ENCODE measurements at regions not wholly inside any gene's neighbourhood (a gene's known extent, or its start where the extent isn't known, plus 50 kb on each side); places are given as distances from the start of the nearest gene placed in this dataset.
"Not testable (repeated sequence)": the region's sequence is repeated elsewhere in the genome, so short reads cannot be mapped to it uniquely, and the experiment has no call there.

GRCh38 chr4:61004651-61005170, 195.4 kb upstream of the ADGRL3 start:
- TF ChIP-seq CTCF (IDR thresholded peaks at IDR 0.05; ENCODE audit: insufficient read depth, low read length, missing control alignments): no peak

GRCh38 chr4:61011051-61011450, 189.1 kb upstream of the ADGRL3 start:
- no peak for DNase-seq (ENCODE audit: low read depth, low spot score)
- TF ChIP-seq CTCF (IDR thresholded peaks at IDR 0.05; ENCODE audit: insufficient read depth, low read length, missing control alignments): no peak
- POLR2A ChIA-PET: no interaction called here
- CTCF ChIA-PET: no interaction called here
- no peak overlapping the region for H3K4me3 ChIP-seq (ENCODE audit: low read depth, low read length)

More at GRCh38 chr4:61004651-61005170, 195.4 kb upstream of the ADGRL3 start:
- ChIA-PET POLR2A (no interaction called here), CTCF (no interaction called here)
- H3K4me3 ChIP-seq (ENCODE audit: low read depth, low read length): no peak overlapping the region
- no peak for DNase-seq (ENCODE audit: low read depth, low spot score)

- H3K4me3 ChIP-seq (ENCODE audit: low read depth, low read length); POLR2A ChIA-PET; DNase-seq (ENCODE audit: low read depth, low spot score); CTCF ChIA-PET: not testable (repeated sequence)
Measured at GRCh38 chr4:61011936-61012335, 188.2 kb upstream of the ADGRL3 start.

- no peak overlapping the region for H3K4me3 ChIP-seq (ENCODE audit: low read depth, low read length)
- no peak for TF ChIP-seq CTCF (IDR thresholded peaks at IDR 0.05; ENCODE audit: insufficient read depth, low read length, missing control alignments)
- POLR2A ChIA-PET: no interaction called here
- CTCF ChIA-PET: no interaction called here
- DNase-seq (ENCODE audit: low read depth, low spot score): no peak
Measured at GRCh38 chr4:61024610-61025009, 175.5 kb upstream of the ADGRL3 start.

GRCh38 chr4:61027939-61028338, 172.2 kb upstream of the ADGRL3 start:
- DNase-seq (ENCODE audit: low read depth, low spot score): no peak
- no peak overlapping the region for H3K4me3 ChIP-seq (ENCODE audit: low read depth, low read length)
- TF ChIP-seq CTCF (IDR thresholded peaks at IDR 0.05; ENCODE audit: insufficient read depth, low read length, missing control alignments): no peak
- POLR2A ChIA-PET: no interaction called here
- CTCF ChIA-PET: no interaction called here

GRCh38 chr4:61036071-61036684, 163.9 kb upstream of the ADGRL3 start:
- ChIA-PET CTCF (no interaction called here), POLR2A (no interaction called here)
- H3K4me3 ChIP-seq (ENCODE audit: low read depth, low read length): no peak overlapping the region
- no peak for TF ChIP-seq CTCF (IDR thresholded peaks at IDR 0.05; ENCODE audit: insufficient read depth, low read length, missing control alignments)
- DNase-seq (ENCODE audit: low read depth, low spot score): no peak

- H3K4me3 ChIP-seq (ENCODE audit: low read depth, low read length): no peak overlapping the region
- TF ChIP-seq CTCF (IDR thresholded peaks at IDR 0.05; ENCODE audit: insufficient read depth, low read length, missing control alignments): no peak
- no peak for DNase-seq (ENCODE audit: low read depth, low spot score)
- ChIA-PET POLR2A (no interaction called here), CTCF (no interaction called here)
Measured at GRCh38 chr4:61041527-61041926, 158.6 kb upstream of the ADGRL3 start.
